Stomach (tissue), 4 donors: ENCODE measurements at regions not wholly inside any gene's neighbourhood (a gene's known extent, or its start where the extent isn't known, plus 50 kb on each side); places are given as distances from the start of the nearest gene placed in this dataset.

Experiments
- CTCF ChIP-seq, 7 experiments: fragments of 450-650 bp in 4 of 7; fragments of 200-600 bp in 3 of 7; sonication (generic) in 3 of 7; IDR thresholded peaks; one replicate each; pipeline ENCODE4 v1.5.1; 2016 to 2019; ENCODE audit warnings: antibody characterized with exemption in 7 of 7, control low read depth in 2 of 7, mild to moderate bottlenecking in 1 of 7
- EP300 ChIP-seq: sonication (generic); formaldehyde crosslinking; IDR thresholded peaks from one replicate; pipeline ENCODE4 v1.6.1; 2017; ENCODE audit warnings: antibody characterized with exemption
- POLR2A ChIP-seq, 4 donors: fragments of 450-650 bp; IDR thresholded peaks; one replicate each; pipeline ENCODE4 v1.6.1; 2016; ENCODE audit warnings: antibody characterized with exemption in 4 of 4, control low read depth in 2 of 4, mild to moderate bottlenecking in 1 of 4, moderate library complexity in 1 of 4
- POLR2AphosphoS5 ChIP-seq, 3 donors: sonication (generic); formaldehyde crosslinking; IDR thresholded peaks; one replicate each; pipeline ENCODE4 v1.6.1; 2016; ENCODE audit warnings: antibody characterized with exemption in 3 of 3

- TF ChIP-seq POLR2AphosphoS5 (IDR thresholded peaks at IDR 0.05) (no peak), CTCF (IDR thresholded peaks at IDR 0.05) (no peak), EP300 (no peak), POLR2A (IDR thresholded peaks at IDR 0.05) (no peak)
Measured at GRCh38 chr9:90052366-90052765, 447.6 kb downstream of the GADD45G start.
